ENCODE measurements at regions not wholly inside any gene's neighbourhood (a gene's known extent, or its start where the extent isn't known, plus 50 kb on each side); places are given as distances from the start of the nearest gene placed in this dataset.
"Not testable (repeated sequence)": the region's sequence is repeated elsewhere in the genome, so short reads cannot be mapped to it uniquely, and the experiment has no call there.

GRCh38 chr11:97000481-97000880, 610.7 kb downstream of the JRKL start:
- no peaks in the 10 kb centered on the region for H3K4me1 ChIP-seq
- H3K27ac ChIP-seq, result no peak overlapping the region
- intact Hi-C loops (cut with DNase I; ENCODE audit: low total_unique reads), result no loop called here
- TF ChIP-seq CTCF (IDR thresholded peaks at IDR 0.05 in 8 of 11, conservative IDR thresholded peaks at IDR 0.05 in 3 of 11), result no peak
- TF ChIP-seq POLR2AphosphoS5 (IDR thresholded peaks at IDR 0.05), result no peak
- TF ChIP-seq POLR2A (IDR thresholded peaks at IDR 0.05), result no peak
- no peaks in the 10 kb centered on the region for H3K27me3 ChIP-seq (replicated peaks in 1 of 7)
- H3K4me3 ChIP-seq, result no peak overlapping the region
- H3K9me3 ChIP-seq, result no peaks in the 10 kb centered on the region
- no peaks in the 10 kb centered on the region for H3K36me3 ChIP-seq
- WGBS, 5 donors, result 83 to 93% (median 88%) methylated on average over 5 of the region's 5 CpGs
- DNase-seq, result no peak

- Histone ChIP-seq H3K36me3 (no peaks in the 10 kb centered on the region), H3K4me3 (no peak overlapping the region), H3K9me3 (peaks cover 0 to 4% (median 0%) of the 10 kb centered on the region in 8 donors), H3K4me1 (no peaks in the 10 kb centered on the region), H3K27me3 (replicated peaks in 1 of 7) (no peaks in the 10 kb centered on the region), H3K27ac (no peak overlapping the region)
- no peak for DNase-seq
- intact Hi-C loops (cut with DNase I; ENCODE audit: low total_unique reads), result no loop called here
- 73 to 82% (median 77%) methylated on average over 2 of the region's 2 CpGs for whole genome bisulfite sequencing, 5 donors
- TF ChIP-seq CTCF (IDR thresholded peaks at IDR 0.05 in 8 of 11, conservative IDR thresholded peaks at IDR 0.05 in 3 of 11) (no peak), POLR2AphosphoS5 (IDR thresholded peaks at IDR 0.05) (no peak), POLR2A (IDR thresholded peaks at IDR 0.05) (no peak)
Measured at GRCh38 chr11:97007283-97007682, 617.5 kb downstream of the JRKL start.

- intact Hi-C loops (cut with DNase I; ENCODE audit: low total_unique reads), result no loop called here
- H3K27ac ChIP-seq, result no peak overlapping the region
- TF ChIP-seq CTCF (IDR thresholded peaks at IDR 0.05 in 8 of 11, conservative IDR thresholded peaks at IDR 0.05 in 3 of 11) (no peak), POLR2A (IDR thresholded peaks at IDR 0.05) (no peak), POLR2AphosphoS5 (IDR thresholded peaks at IDR 0.05) (no peak)
- no peaks in the 10 kb centered on the region for H3K36me3 ChIP-seq
- no peaks in the 10 kb centered on the region for H3K27me3 ChIP-seq (replicated peaks in 1 of 7)
- H3K4me1 ChIP-seq, result no peaks in the 10 kb centered on the region
- H3K9me3 ChIP-seq, result peaks cover 0 to 5% (median under 1%) of the 10 kb centered on the region in 8 donors
- H3K4me3 ChIP-seq, result no peak overlapping the region
- WGBS, 5 donors, result 59 to 92% (median 72%) methylated on average over 1 of the region's 1 CpG
- no peak for DNase-seq
Measured at GRCh38 chr11:97009613-97010012, 619.8 kb downstream of the JRKL start.

GRCh38 chr11:97010997-97011396, 621.2 kb downstream of the JRKL start:
- H3K36me3 ChIP-seq; H3K27ac ChIP-seq; intact Hi-C loops (cut with DNase I; ENCODE audit: low total_unique reads); H3K4me1 ChIP-seq; H3K4me3 ChIP-seq; DNase-seq; H3K27me3 ChIP-seq (replicated peaks in 1 of 7): not testable (repeated sequence)
- H3K9me3 ChIP-seq, result peaks cover 0 to 14% (median 6%) of the 10 kb centered on the region in 8 donors
- 81 to 89% (median 86%) methylated on average over 10 of the region's 10 CpGs for WGBS, 5 donors

GRCh38 chr11:97015327-97015726, 625.5 kb downstream of the JRKL start:
- no peaks in the 10 kb centered on the region for H3K27me3 ChIP-seq (replicated peaks in 1 of 7)
- no peak overlapping the region for H3K4me3 ChIP-seq
- H3K27ac ChIP-seq, result no peak overlapping the region
- DNase-seq, result no peak
- H3K36me3 ChIP-seq, result no peaks in the 10 kb centered on the region
- intact Hi-C loops (cut with DNase I; ENCODE audit: low total_unique reads), result no loop called here
- WGBS, 5 donors, result 63 to 76% (median 67%) methylated on average over 2 of the region's 2 CpGs
- H3K9me3 ChIP-seq, result peaks cover 0 to 28% (median 8%) of the 10 kb centered on the region in 8 donors
- no peak for TF ChIP-seq CTCF (IDR thresholded peaks at IDR 0.05 in 8 of 11, conservative IDR thresholded peaks at IDR 0.05 in 3 of 11)
- TF ChIP-seq POLR2AphosphoS5 (IDR thresholded peaks at IDR 0.05), result no peak
- TF ChIP-seq POLR2A (IDR thresholded peaks at IDR 0.05), result no peak
- H3K4me1 ChIP-seq, result no peaks in the 10 kb centered on the region
